ENCODE measurements at regions not wholly inside any gene's neighbourhood (a gene's known extent, or its start where the extent isn't known, plus 50 kb on each side); places are given as distances from the start of the nearest gene placed in this dataset.

DNA sequence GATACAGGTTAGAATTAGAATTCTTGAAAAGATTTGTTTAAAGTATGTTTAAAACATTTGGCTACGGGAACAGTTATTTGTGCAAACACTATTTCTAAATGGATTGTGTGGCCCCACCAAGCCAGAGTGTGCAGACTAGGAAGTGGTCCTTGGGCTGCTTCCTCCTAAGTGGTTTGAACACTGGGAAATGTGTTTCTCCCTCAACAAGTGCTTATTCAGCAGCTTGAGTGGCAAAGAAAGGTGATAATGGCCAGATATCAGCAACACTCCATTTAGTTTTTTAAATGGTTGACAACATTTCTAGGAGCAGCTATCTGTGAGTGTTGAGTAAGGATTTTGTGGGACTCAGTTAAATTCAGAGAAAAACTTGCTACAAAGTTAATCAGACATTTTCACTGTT, 141.4 kb upstream of the LNX1 start:
- TF ChIP-seq CTCF (IDR thresholded peaks at IDR 0.05; ENCODE audit: low read depth, low read length), result no peak
- H3K9me3 ChIP-seq (ENCODE audit: severe bottlenecking), result no peaks in the 10 kb centered on the region
- no peak for DNase-seq
- H3K27me3 ChIP-seq (ENCODE audit: insufficient read depth, low read depth, severe bottlenecking), result peaks cover 50% of the 10 kb centered on the region
- H3K36me3 ChIP-seq, result no peaks in the 10 kb centered on the region
- no peak overlapping the region for H3K4me3 ChIP-seq (ENCODE audit: low read depth, low read length)
- no peak overlapping the region for H3K27ac ChIP-seq

DNA sequence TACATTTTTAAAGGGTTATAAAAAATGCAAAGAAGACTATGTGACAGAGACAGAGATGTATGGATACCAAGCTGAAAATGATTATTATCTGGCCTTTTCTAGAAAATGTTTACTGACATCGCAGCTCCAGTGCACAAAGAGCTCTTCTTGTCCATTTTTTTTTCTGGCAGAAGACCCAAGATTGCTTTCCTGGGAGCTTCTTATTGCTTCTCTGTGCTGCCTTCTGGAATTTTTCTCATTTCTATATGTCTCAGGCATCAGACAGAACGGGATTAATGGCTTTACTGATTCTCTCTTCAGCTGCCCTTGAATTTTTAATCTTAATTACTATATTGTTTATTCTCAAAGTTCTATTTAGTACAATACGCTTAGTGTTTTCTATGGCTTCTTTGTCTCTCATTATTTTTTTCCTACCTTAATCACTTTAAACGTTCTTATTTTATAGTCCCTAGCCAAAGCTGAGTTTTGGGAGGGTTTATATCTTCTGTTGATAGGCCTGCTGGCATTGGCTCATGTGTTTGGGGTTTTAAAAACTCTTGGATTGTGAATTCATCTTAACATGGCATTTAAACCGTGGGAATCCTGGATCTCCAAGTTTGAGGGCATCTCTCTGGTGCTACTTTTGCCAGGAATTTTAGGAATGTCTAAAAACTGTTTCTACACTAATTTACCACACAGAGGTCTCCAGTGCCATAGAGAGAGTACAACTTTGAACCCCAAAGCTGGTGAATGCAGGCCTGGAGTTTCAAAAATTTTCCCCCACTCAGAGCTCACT, 138.9 kb upstream of the LNX1 start:
- no peak for TF ChIP-seq CTCF (IDR thresholded peaks at IDR 0.05; ENCODE audit: low read depth, low read length)
- Histone ChIP-seq H3K36me3 (no peaks in the 10 kb centered on the region), H3K4me3 (ENCODE audit: low read depth, low read length) (no peak overlapping the region), H3K27ac (no peak overlapping the region), H3K27me3 (ENCODE audit: insufficient read depth, low read depth, severe bottlenecking) (peaks cover 37% of the 10 kb centered on the region), H3K9me3 (ENCODE audit: severe bottlenecking) (no peaks in the 10 kb centered on the region)
- DNase-seq, result no peak

GRCh38 chr4:53722110-53722509, 130.8 kb upstream of the LNX1 start:
- H3K4me3 ChIP-seq (ENCODE audit: low read depth, low read length), result no peak overlapping the region
- H3K27me3 ChIP-seq (ENCODE audit: insufficient read depth, low read depth, severe bottlenecking), result peaks cover 56% of the 10 kb centered on the region
- H3K36me3 ChIP-seq, result no peaks in the 10 kb centered on the region
- no peak for DNase-seq
- no peak overlapping the region for H3K27ac ChIP-seq
- TF ChIP-seq CTCF (IDR thresholded peaks at IDR 0.05; ENCODE audit: low read depth, low read length), result no peak
- H3K9me3 ChIP-seq (ENCODE audit: severe bottlenecking), result no peaks in the 10 kb centered on the region

DNA sequence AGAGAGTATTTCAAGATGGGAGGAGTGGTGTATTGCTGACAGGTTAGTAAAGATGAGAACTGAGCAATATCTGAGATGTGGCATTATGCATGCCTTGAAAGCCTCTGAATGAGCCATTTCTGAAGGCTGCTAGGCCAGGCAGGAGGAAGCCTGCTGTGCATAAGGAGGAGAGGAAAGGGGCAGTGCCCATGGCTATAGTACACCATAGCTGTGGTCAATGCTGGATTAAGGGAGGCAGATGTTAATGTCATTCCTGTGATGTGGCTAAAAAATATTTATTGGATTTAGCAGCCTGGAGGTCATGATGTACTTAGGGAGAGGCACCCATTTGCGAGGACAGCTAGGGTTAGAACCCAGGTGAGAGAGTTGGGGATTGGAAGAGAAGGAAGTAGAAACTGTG, 130.0 kb upstream of the LNX1 start:
- no peak for DNase-seq
- TF ChIP-seq CTCF (IDR thresholded peaks at IDR 0.05; ENCODE audit: low read depth, low read length), result no peak
- H3K36me3 ChIP-seq, result no peaks in the 10 kb centered on the region
- no peaks in the 10 kb centered on the region for H3K9me3 ChIP-seq (ENCODE audit: severe bottlenecking)
- no peak overlapping the region for H3K4me3 ChIP-seq (ENCODE audit: low read depth, low read length)
- H3K27ac ChIP-seq, result no peak overlapping the region
- peaks cover 63% of the 10 kb centered on the region for H3K27me3 ChIP-seq (ENCODE audit: insufficient read depth, low read depth, severe bottlenecking)

DNA sequence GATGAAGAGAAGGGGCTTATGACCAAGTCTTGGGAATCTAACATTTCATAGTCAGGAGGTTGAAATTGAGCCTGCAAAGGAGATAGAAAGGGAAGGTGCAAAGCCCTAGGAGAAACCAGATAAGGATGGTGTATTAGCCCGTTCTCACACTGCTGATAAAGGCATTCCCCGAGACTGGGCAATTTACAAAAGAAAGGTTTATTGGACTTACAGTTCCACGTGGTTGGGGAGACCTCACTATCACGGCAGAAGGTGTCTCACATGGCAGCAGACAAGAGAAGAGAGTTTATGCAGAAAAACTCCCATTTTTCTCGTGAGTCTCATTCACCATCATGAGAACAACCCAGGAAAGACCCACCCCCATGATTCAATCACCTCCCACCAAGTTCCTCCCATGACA, 129.5 kb upstream of the LNX1 start:
- no peak for DNase-seq
- Histone ChIP-seq H3K36me3 (no peaks in the 10 kb centered on the region), H3K4me3 (ENCODE audit: low read depth, low read length) (no peak overlapping the region), H3K9me3 (ENCODE audit: severe bottlenecking) (no peaks in the 10 kb centered on the region), H3K27me3 (ENCODE audit: insufficient read depth, low read depth, severe bottlenecking) (peaks cover 64% of the 10 kb centered on the region), H3K27ac (no peak overlapping the region)
- TF ChIP-seq CTCF (IDR thresholded peaks at IDR 0.05; ENCODE audit: low read depth, low read length), result no peak

DNA sequence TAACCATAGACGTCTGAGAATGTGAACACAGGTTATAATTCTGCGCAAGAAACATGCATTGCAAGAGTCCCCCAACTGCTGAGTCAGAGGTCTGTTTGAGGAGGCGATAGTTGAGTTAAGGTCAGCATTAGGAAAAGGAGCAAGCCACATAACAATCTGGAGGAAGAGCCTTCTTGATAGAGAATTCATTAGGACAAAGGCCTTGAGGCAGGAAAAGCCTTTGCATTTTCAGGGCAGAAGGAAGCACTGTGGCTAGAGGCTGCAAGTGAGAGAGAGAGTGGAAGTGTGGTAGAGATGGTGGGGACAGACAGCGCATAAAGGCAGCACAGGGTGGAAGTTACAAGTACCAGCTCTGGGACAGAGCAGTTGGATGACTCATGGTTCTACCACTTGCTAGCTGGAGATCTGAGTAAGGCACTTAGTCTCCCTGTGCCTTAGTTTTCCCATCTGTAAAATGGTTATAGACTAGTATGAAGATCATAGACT, 125.8 kb upstream of the LNX1 start:
- no peaks in the 10 kb centered on the region for H3K9me3 ChIP-seq (ENCODE audit: severe bottlenecking)
- peaks cover 59% of the 10 kb centered on the region for H3K27me3 ChIP-seq (ENCODE audit: insufficient read depth, low read depth, severe bottlenecking)
- TF ChIP-seq CTCF (IDR thresholded peaks at IDR 0.05; ENCODE audit: low read depth, low read length), result no peak
- H3K27ac ChIP-seq, result no peak overlapping the region
- no peak for DNase-seq
- no peak overlapping the region for H3K4me3 ChIP-seq (ENCODE audit: low read depth, low read length)
- no peaks in the 10 kb centered on the region for H3K36me3 ChIP-seq
